Lower lobe of right lung (tissue), 2 donors: ENCODE measurements at regions not wholly inside any gene's neighbourhood (a gene's known extent, or its start where the extent isn't known, plus 50 kb on each side); places are given as distances from the start of the nearest gene placed in this dataset.

ENCODE experiments used
- ATAC-seq, 2 donors: fragments of 200-7000 bp; cut with Tn5 transposase; one replicate each; pipeline ENCODE4 v1.9.1; 2020 to 2022; ENCODE audit warnings: mild to moderate bottlenecking in 2 of 2, moderate library complexity in 2 of 2
- DNase-seq: peaks from one replicate; pipeline ENCODE4 v3.0.0-alpha.2; 2020
- H3K27ac ChIP-seq: fragments of 200-600 bp; one replicate; pipeline ENCODE4 v1.8.0; 2022
- H3K27me3 ChIP-seq: fragments of 200-600 bp; one replicate; pipeline ENCODE4 v1.8.0; 2022; ENCODE audit warnings: low read depth
- H3K36me3 ChIP-seq: fragments of 200-600 bp; one replicate; pipeline ENCODE4 v1.8.0; 2022; ENCODE audit warnings: mild to moderate bottlenecking
- H3K4me1 ChIP-seq: fragments of 200-600 bp; one replicate; pipeline ENCODE4 v1.8.0; 2022
- H3K4me3 ChIP-seq: fragments of 200-600 bp; one replicate; pipeline ENCODE4 v1.8.0; 2022; ENCODE audit warnings: mild to moderate bottlenecking
- H3K9me3 ChIP-seq: fragments of 200-600 bp; one replicate; pipeline ENCODE4 v1.8.0; 2022
- intact Hi-C: fragments of 100-400 bp; cut with DNase I; formaldehyde crosslinking; loops from one replicate; pipeline ENCODE4 v1.11.0; 2022
- TF ChIP-seq, protein P1 (sequence below): fragments of 200-600 bp; IDR thresholded peaks from one replicate; pipeline ENCODE4 v1.8.0; 2022; ENCODE audit warnings: antibody characterized with exemption, mild to moderate bottlenecking
- donor health status: DM: no; HTN: yes; CAD: no; lungs with severe emphysema.

DNA sequence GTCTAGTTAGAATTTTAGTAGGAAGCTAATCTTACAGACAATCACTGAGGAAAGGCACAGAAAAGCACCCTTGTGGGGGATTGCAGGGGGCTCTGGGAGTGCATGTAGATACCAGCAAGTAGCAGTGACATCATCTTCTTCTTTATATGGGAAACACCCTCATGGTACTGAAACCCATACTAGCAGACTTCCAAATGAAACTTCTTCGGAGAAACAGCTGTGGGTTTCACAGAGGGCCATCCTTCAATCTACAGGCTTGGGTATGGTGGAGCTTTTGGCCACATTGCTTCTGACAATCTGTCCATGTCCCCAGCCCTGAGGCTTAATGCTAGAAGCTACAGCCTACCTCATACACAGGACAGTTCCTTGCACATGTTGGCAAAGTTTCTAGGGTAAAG is 165.2 kb upstream of the NFIB start:
- TF ChIP-seq, protein P1, sequence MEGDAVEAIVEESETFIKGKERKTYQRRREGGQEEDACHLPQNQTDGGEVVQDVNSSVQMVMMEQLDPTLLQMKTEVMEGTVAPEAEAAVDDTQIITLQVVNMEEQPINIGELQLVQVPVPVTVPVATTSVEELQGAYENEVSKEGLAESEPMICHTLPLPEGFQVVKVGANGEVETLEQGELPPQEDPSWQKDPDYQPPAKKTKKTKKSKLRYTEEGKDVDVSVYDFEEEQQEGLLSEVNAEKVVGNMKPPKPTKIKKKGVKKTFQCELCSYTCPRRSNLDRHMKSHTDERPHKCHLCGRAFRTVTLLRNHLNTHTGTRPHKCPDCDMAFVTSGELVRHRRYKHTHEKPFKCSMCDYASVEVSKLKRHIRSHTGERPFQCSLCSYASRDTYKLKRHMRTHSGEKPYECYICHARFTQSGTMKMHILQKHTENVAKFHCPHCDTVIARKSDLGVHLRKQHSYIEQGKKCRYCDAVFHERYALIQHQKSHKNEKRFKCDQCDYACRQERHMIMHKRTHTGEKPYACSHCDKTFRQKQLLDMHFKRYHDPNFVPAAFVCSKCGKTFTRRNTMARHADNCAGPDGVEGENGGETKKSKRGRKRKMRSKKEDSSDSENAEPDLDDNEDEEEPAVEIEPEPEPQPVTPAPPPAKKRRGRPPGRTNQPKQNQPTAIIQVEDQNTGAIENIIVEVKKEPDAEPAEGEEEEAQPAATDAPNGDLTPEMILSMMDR: no peak
- H3K27me3 ChIP-seq: no peaks in the 10 kb centered on the region
- no peak overlapping the region for H3K4me3 ChIP-seq
- H3K4me1 ChIP-seq: no peaks in the 10 kb centered on the region
- no peak for DNase-seq
- no peak for ATAC-seq
- no peaks in the 10 kb centered on the region for H3K36me3 ChIP-seq
- intact Hi-C loops: no loop called here
- H3K9me3 ChIP-seq: no peaks in the 10 kb centered on the region
- H3K27ac ChIP-seq: no peak overlapping the region

DNA sequence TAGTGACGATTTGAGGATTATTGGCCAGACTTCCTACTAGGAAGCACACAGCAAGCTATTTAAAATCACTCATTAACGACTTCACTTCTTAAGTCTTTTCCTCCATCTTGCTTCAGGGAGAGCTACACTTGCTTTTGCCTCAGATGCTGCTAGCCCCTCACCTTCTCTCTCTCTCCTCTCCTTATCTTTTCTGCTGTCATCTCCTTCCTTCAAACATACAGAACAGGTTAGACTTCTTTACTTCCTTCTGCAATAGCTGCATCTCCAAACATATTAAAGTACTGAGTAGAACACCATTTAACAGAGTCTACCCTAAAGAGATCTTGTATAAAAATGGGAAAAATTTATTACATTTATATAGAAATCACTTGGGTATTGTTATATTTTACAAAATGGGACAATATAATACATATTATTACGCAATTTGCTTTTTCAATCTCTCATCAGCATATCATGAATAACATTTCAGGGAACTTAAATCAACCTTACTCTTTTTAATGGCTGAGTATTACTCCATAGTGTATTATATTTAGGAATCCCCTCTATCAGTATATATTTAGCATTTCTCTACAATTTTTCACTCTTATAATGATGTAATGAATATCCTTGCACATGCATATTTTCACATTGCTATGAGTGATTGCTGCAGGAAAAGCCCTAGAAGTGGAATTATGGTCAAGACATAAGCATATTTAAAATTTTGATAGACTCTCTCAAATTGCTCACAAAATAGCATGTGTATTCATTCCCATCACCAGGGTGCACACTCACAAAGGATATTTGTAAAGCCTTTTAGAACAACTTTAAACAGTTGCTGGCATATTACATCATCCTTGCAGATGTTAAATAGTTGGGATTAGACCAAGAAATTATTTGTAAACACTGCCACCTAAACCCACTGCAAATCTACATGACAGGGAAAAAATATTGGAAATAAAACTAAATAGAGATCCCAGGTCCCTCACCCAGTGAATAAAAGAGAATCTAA is 164.5 kb upstream of the NFIB start:
- Histone ChIP-seq H3K27me3 (no peaks in the 10 kb centered on the region), H3K36me3 (no peaks in the 10 kb centered on the region), H3K27ac (no peak overlapping the region), H3K4me1 (no peaks in the 10 kb centered on the region), H3K9me3 (no peaks in the 10 kb centered on the region), H3K4me3 (no peak overlapping the region)
- intact Hi-C loops: no loop called here
- TF ChIP-seq, protein P1: no peak
- ATAC-seq (no peak), DNase-seq (no peak)

DNA sequence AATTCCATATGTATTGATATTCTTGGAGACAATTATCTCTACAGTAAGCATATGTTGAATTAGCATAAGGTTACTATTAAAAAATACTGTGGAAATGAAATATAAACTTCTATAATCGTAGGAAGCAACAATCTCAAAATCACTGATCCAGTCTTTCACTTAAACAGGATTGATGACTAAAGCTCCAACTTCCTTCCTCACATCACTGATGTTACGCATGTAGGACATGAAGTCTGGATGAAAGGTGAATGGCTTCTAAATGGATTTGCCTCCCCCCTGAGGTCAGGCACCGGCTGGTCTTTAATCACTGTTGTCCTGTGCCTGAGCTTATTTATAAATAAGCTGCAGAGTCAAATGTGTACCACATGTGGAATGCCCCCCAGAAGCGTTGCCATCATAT is 157.1 kb upstream of the NFIB start:
- H3K9me3 ChIP-seq: no peaks in the 10 kb centered on the region
- no peaks in the 10 kb centered on the region for H3K27me3 ChIP-seq
- H3K27ac ChIP-seq: no peak overlapping the region
- ATAC-seq: no peak
- intact Hi-C loops: no loop called here
- H3K4me3 ChIP-seq: no peak overlapping the region
- no peak for DNase-seq
- TF ChIP-seq, protein P1: no peak
- no peaks in the 10 kb centered on the region for H3K4me1 ChIP-seq
- H3K36me3 ChIP-seq: no peaks in the 10 kb centered on the region

DNA sequence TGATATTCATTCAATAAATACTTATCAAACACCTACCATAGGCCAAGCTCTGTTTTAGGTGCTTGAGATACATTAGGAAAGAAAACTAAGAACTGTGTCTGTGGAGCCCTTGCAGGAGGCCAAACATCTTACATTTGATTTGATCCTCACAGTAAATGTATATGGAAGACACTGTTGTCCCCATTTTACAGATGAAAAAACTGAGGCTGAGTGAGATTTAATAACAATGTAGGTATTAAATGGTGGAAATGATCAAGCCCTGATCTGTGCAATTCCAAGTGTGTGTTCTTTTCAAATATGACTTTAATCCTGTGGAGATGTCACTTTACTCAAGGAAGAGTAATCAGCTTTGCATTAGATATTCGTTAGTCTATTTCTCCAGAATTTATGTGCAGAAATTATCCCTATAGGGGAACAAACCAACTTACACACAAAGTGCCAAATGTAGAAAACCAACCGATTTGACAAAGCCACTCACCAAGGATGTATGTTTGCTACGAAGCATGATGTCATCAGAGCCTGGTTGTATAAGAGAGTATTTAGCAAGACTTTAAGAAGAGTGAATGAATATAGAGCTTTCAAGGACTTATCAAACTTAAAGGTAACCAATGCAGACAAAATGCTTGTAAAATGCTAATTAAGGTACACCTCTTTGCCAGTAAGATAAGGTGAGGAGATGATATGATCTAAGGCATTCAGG is 153.9 kb upstream of the NFIB start:
- no peaks in the 10 kb centered on the region for H3K27me3 ChIP-seq
- H3K9me3 ChIP-seq: no peaks in the 10 kb centered on the region
- DNase-seq: no peak
- no peaks in the 10 kb centered on the region for H3K36me3 ChIP-seq
- no peak overlapping the region for H3K27ac ChIP-seq
- H3K4me1 ChIP-seq: no peaks in the 10 kb centered on the region
- ATAC-seq: no peak
- no peak overlapping the region for H3K4me3 ChIP-seq
- intact Hi-C loops: no loop called here
- TF ChIP-seq, protein P1: no peak

DNA sequence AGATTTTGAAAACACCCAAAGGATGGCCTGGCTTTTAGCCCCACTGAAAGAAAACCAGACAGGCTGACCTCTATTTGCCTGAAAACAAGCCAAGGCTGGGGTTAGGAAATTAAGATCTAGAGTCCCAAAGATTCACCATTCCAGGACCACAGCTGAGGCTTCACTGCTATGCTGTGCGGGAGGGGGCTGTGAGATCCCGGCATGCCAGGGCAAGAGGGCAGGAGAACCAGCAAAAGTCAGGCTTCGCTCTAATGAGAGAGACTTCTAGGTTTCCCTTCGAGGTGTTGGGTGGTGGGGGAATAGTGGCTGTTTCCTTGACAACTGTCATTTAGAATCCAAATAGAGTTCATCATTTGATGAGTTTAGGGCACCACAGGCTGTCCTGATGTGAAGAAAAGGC is 152.9 kb upstream of the NFIB start:
- no peak for ATAC-seq
- H3K9me3 ChIP-seq: no peaks in the 10 kb centered on the region
- no peak overlapping the region for H3K4me3 ChIP-seq
- H3K27ac ChIP-seq: no peak overlapping the region
- intact Hi-C loops: no loop called here
- no peaks in the 10 kb centered on the region for H3K36me3 ChIP-seq
- H3K27me3 ChIP-seq: no peaks in the 10 kb centered on the region
- TF ChIP-seq, protein P1: no peak
- DNase-seq: no peak
- H3K4me1 ChIP-seq: no peaks in the 10 kb centered on the region
